Esophagus squamous epithelium (tissue), 5 donors: ENCODE measurements at regions not wholly inside any gene's neighbourhood (a gene's known extent, or its start where the extent isn't known, plus 50 kb on each side); places are given as distances from the start of the nearest gene placed in this dataset.

Source experiments
- DNase-seq: peaks from one replicate; lab custom pipeline; 2025; lab: John Stamatoyannopoulos, UW
- H3K27ac ChIP-seq, 4 donors: fragments of 200-600 bp; sonication (generic); one replicate each; pipeline ENCODE4 v1.5.1; 2016 to 2019; ENCODE audit warnings: mild to moderate bottlenecking in 1 of 4
- H3K27me3 ChIP-seq, 4 donors: fragments of 200-600 bp; sonication (generic); 1 replicate in 3 of 4; 2 replicates in 1 of 4; pipeline versions ENCODE4 v1.5.1 to v1.6.0; 2017 to 2021; ENCODE audit warnings: antibody characterized with exemption in 1 of 4
- H3K36me3 ChIP-seq, 3 donors: fragments of 200-600 bp; sonication (generic); one replicate each; pipeline ENCODE4 v1.5.1; 2016 to 2019
- H3K4me1 ChIP-seq, 3 donors: fragments of 200-600 bp; sonication (generic); one replicate each; pipeline ENCODE4 v1.5.1; 2017 to 2019
- H3K4me3 ChIP-seq, 4 donors: fragments of 200-600 bp; sonication (generic); 1 replicate in 3 of 4; 2 replicates in 1 of 4; pipeline ENCODE4 v1.5.1; 2016 to 2019; ENCODE audit warnings: mild to moderate bottlenecking in 2 of 4, moderate library complexity in 1 of 4
- H3K9me3 ChIP-seq, 3 donors: fragments of 200-600 bp; sonication (generic); one replicate each; pipeline ENCODE4 v1.5.1; 2016 to 2019
- CTCF ChIP-seq, 6 experiments: fragments of 450-650 bp in 4 of 6; fragments of 200-600 bp in 2 of 6; sonication (generic) in 2 of 6; IDR thresholded peaks; one replicate each; pipeline ENCODE4 v1.5.1; 2016 to 2019; ENCODE audit warnings: antibody characterized with exemption in 6 of 6, mild to moderate bottlenecking in 4 of 6, moderate library complexity in 4 of 6
- POLR2A ChIP-seq, 4 donors: fragments of 450-650 bp; IDR thresholded peaks; one replicate each; pipeline ENCODE4 v1.6.1; 2017; ENCODE audit warnings: antibody characterized with exemption in 4 of 4, mild to moderate bottlenecking in 4 of 4, moderate library complexity in 3 of 4
- WGBS, 2 donors: methylation state at CpG; one replicate each; pipeline ENCODE4 v1.1.5; 2018; 5-methylcytosine and 5-hydroxymethylcytosine counted together
- intact Hi-C: fragments of 100-400 bp; cut with DNase I; formaldehyde crosslinking; loops from one replicate; pipeline ENCODE4 v1.15.0; 2022
- donor health status: DM: yes; HTN: yes; CAD: no.

GRCh38 chrX:117689956-117690355 lies 426.7 kb downstream of the KLHL13 start:
- H3K4me1 ChIP-seq, result no peaks in the 10 kb centered on the region
- DNase-seq, result no peak
- H3K27ac ChIP-seq, result no peak overlapping the region
- TF ChIP-seq CTCF (IDR thresholded peaks at IDR 0.05) (no peak), POLR2A (IDR thresholded peaks at IDR 0.05) (no peak)
- H3K4me3 ChIP-seq, result no peak overlapping the region
- no peaks in the 10 kb centered on the region for H3K36me3 ChIP-seq
- intact Hi-C loops, result no loop called here
- H3K9me3 ChIP-seq, result no peaks in the 10 kb centered on the region
- 40 to 61% methylated on average over 3 of the region's 3 CpGs for WGBS, 2 donors
- no peaks in the 10 kb centered on the region for H3K27me3 ChIP-seq

GRCh38 chrX:117680286-117680685 lies 436.3 kb downstream of the KLHL13 start:
- TF ChIP-seq CTCF (IDR thresholded peaks at IDR 0.05), result no peak
- TF ChIP-seq POLR2A (IDR thresholded peaks at IDR 0.05), result no peak
- no peak overlapping the region for H3K27ac ChIP-seq
- H3K4me1 ChIP-seq, result no peaks in the 10 kb centered on the region
- no peak overlapping the region for H3K4me3 ChIP-seq
- H3K27me3 ChIP-seq, result no peaks in the 10 kb centered on the region
- no peaks in the 10 kb centered on the region for H3K9me3 ChIP-seq
- intact Hi-C loops, result no loop called here
- no peak for DNase-seq
- 36 to 65% methylated on average over 1 of the region's 1 CpG for WGBS, 2 donors
- no peaks in the 10 kb centered on the region for H3K36me3 ChIP-seq

- no peak for DNase-seq
- Histone ChIP-seq H3K4me3 (no peak overlapping the region), H3K4me1 (no peaks in the 10 kb centered on the region), H3K36me3 (no peaks in the 10 kb centered on the region), H3K27ac (no peak overlapping the region), H3K9me3 (no peaks in the 10 kb centered on the region), H3K27me3 (no peaks in the 10 kb centered on the region)
- TF ChIP-seq POLR2A (IDR thresholded peaks at IDR 0.05) (no peak), CTCF (IDR thresholded peaks at IDR 0.05) (no peak)
- intact Hi-C loops, result no loop called here
These were observed 463.2 kb downstream of the KLHL13 start for GRCh38 chrX:117653396-117653795.

GRCh38 chrX:117645639-117646038 lies 471.0 kb downstream of the KLHL13 start:
- Histone ChIP-seq H3K27me3 (no peaks in the 10 kb centered on the region), H3K36me3 (no peaks in the 10 kb centered on the region), H3K9me3 (no peaks in the 10 kb centered on the region), H3K27ac (no peak overlapping the region), H3K4me3 (no peak overlapping the region), H3K4me1 (no peaks in the 10 kb centered on the region)
- no peak for DNase-seq
- intact Hi-C loops, result no loop called here
- no peak for TF ChIP-seq POLR2A (IDR thresholded peaks at IDR 0.05)
- no peak for TF ChIP-seq CTCF (IDR thresholded peaks at IDR 0.05)
- WGBS, 2 donors, result 54% methylated on average over 1 of the region's 1 CpG; no CpG with 5 or more reads in 1 of the 2 donors

- no peak for TF ChIP-seq POLR2A (IDR thresholded peaks at IDR 0.05)
- TF ChIP-seq CTCF (IDR thresholded peaks at IDR 0.05), result no peak
- Histone ChIP-seq H3K27me3 (no peaks in the 10 kb centered on the region), H3K36me3 (no peaks in the 10 kb centered on the region), H3K4me3 (no peak overlapping the region), H3K27ac (no peak overlapping the region), H3K9me3 (no peaks in the 10 kb centered on the region), H3K4me1 (peaks cover 0 to 2% (median 0%) of the 10 kb centered on the region in 3 donors)
- 74 to 84% methylated on average over 6 of the region's 6 CpGs for whole genome bisulfite sequencing, 2 donors
- DNase-seq, result no peak
- intact Hi-C loops, result no loop called here
These were observed 474.5 kb downstream of the KLHL13 start for GRCh38 chrX:117641913-117642656.
